ENCODE measurements at regions not wholly inside any gene's neighbourhood (a gene's known extent, or its start where the extent isn't known, plus 50 kb on each side); places are given as distances from the start of the nearest gene placed in this dataset.
"Not testable (repeated sequence)": the region's sequence is repeated elsewhere in the genome, so short reads cannot be mapped to it uniquely, and the experiment has no call there.

- Mint-ChIP-seq H3K4me3 (no peak overlapping the region), H3K27ac (no peak overlapping the region), H3K36me3 (no peaks in the 10 kb centered on the region), H3K9me3 (peaks cover 29% of the 10 kb centered on the region), H3K4me1 (ENCODE audit: low read depth) (no peaks in the 10 kb centered on the region), H3K27me3 (no peaks in the 10 kb centered on the region)
- CTCF ChIA-PET, result no interaction called here
- no peak for DNase-seq
- POLR2A ChIA-PET, result no interaction called here
- intact Hi-C loops (cut with micrococcal nuclease), result no loop called here
These were observed 79.3 kb upstream of the SHOX start for GRCh38 chrX:551306-551705.

- POLR2A ChIA-PET, result no interaction called here
- CTCF ChIA-PET, result no interaction called here
- H3K4me3 Mint-ChIP-seq, result no peak overlapping the region
- no peaks in the 10 kb centered on the region for H3K27me3 Mint-ChIP-seq
- no peaks in the 10 kb centered on the region for H3K36me3 Mint-ChIP-seq
- intact Hi-C loops (cut with micrococcal nuclease), result no loop called here
- no peak overlapping the region for H3K27ac Mint-ChIP-seq
- peaks cover 28% of the 10 kb centered on the region for H3K9me3 Mint-ChIP-seq
- no peaks in the 10 kb centered on the region for H3K4me1 Mint-ChIP-seq (ENCODE audit: low read depth)
- DNase-seq, result no peak
These were observed 78.1 kb upstream of the SHOX start for GRCh38 chrX:552496-552895.

DNA sequence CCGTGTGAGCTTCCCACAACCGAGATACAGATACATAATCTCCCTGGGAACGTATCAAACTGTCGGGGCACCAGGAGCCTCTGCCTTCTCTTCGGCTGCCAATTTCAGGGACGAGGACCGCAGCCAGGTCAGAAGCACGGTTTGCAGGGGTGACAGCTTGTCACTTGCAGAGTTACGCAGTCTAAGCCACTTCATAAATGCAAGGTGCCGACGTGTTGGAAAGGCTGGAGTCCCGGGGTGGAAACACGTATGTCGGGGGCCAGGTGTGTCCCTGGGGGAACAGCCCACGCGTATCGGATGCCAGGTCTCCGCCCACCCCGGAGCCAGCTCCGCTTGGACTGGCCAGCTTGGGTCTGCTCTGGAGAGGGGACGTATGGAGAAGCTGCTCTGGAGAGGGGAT is 76.3 kb upstream of the SHOX start:
- Mint-ChIP-seq H3K36me3 (no peaks in the 10 kb centered on the region), H3K4me1 (ENCODE audit: low read depth) (no peaks in the 10 kb centered on the region), H3K4me3 (no peak overlapping the region), H3K27ac (no peak overlapping the region), H3K27me3 (no peaks in the 10 kb centered on the region), H3K9me3 (peaks cover 24% of the 10 kb centered on the region)
- ChIA-PET CTCF (no interaction called here), POLR2A (no interaction called here)
- intact Hi-C loops (cut with micrococcal nuclease), result no loop called here
- no peak for DNase-seq

GRCh38 chrX:555725-556666 is 74.6 kb upstream of the SHOX start:
- Mint-ChIP-seq H3K36me3 (no peaks in the 10 kb centered on the region), H3K27me3 (no peaks in the 10 kb centered on the region), H3K4me3 (no peak overlapping the region), H3K9me3 (peaks cover 11% of the 10 kb centered on the region), H3K4me1 (ENCODE audit: low read depth) (no peaks in the 10 kb centered on the region), H3K27ac (no peak overlapping the region)
- CTCF ChIA-PET, result no interaction called here
- intact Hi-C loops (cut with micrococcal nuclease), result no loop called here
- POLR2A ChIA-PET, result no interaction called here
- no peak for DNase-seq

DNA sequence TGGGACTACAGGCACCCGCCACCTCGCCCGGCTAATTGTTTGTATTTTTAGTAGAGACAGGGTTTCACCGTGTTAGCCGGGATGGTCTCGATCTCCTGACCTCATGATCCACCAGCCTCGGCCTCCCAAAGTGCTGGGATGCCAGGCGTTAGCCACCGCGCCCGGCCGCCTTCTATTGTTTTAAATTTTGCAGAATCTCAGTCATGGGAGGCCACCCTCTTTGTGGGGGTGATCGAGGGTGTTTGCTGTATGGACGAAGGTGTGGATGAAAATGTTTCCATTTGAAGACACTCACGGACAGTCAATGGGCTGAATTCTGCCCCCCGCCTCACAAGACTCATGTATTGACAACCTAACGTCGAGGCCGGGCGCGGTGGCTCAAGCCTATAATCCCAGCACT is 73.0 kb upstream of the SHOX start:
- intact Hi-C loops (cut with micrococcal nuclease); POLR2A ChIA-PET; CTCF ChIA-PET; H3K27me3 Mint-ChIP-seq; H3K36me3 Mint-ChIP-seq; H3K4me1 Mint-ChIP-seq (ENCODE audit: low read depth); H3K9me3 Mint-ChIP-seq; DNase-seq; H3K27ac Mint-ChIP-seq; H3K4me3 Mint-ChIP-seq: not testable (repeated sequence)

DNA sequence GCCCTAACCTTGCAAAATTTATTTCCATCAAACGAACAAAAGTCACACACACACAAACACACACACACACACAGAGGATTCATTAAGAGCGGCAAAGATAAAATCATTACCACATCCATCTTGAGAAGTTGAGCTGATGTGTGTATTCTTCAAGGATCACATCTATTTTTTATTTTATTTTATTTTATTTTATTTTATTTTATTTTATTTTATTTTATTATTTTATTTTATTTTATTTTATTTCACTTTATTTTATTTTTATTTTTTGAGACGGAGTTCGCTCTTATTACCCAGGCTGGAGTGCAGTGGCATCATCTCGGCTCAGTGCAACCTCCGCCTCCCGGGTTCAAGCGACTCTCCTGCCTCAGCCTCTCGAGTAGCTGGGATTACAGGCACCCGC is 71.3 kb upstream of the SHOX start:
- POLR2A ChIA-PET; DNase-seq; H3K9me3 Mint-ChIP-seq; H3K27me3 Mint-ChIP-seq; CTCF ChIA-PET; intact Hi-C loops (cut with micrococcal nuclease); H3K27ac Mint-ChIP-seq; H3K4me3 Mint-ChIP-seq; H3K4me1 Mint-ChIP-seq (ENCODE audit: low read depth); H3K36me3 Mint-ChIP-seq: not testable (repeated sequence)

DNA sequence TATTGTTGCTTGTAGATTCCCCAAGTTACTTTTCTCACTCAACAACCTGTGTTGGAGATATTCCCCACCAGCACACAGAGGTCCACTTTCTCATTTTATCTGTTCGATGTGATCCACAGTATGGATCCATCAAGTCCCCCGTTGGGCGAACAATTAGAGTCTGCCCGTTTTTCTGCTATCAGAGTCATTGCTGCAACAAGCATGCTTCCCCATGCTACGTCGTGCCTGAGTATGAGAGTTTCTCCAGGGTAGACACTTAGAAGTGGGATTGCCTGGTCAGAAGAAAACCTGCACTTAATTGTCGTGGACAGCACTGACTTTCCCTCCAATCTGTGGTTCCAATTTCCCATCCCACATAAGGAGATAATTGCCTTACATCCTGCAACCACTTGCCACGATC is 62.7 kb upstream of the SHOX start:
- CTCF ChIA-PET, result no interaction called here

GRCh38 chrX:568311-568710 is 62.3 kb upstream of the SHOX start:
- peaks cover 20% of the 10 kb centered on the region for H3K9me3 Mint-ChIP-seq
- DNase-seq, result no peak
- H3K4me3 Mint-ChIP-seq, result no peak overlapping the region
- no peaks in the 10 kb centered on the region for H3K36me3 Mint-ChIP-seq
- no peaks in the 10 kb centered on the region for H3K27me3 Mint-ChIP-seq
- intact Hi-C loops (cut with micrococcal nuclease), result no loop called here
- ChIA-PET CTCF (no interaction called here), POLR2A (no interaction called here)
- no peak overlapping the region for H3K27ac Mint-ChIP-seq
- no peaks in the 10 kb centered on the region for H3K4me1 Mint-ChIP-seq (ENCODE audit: low read depth)

More for the DNA sequence above, 62.7 kb upstream of the SHOX start:
- H3K9me3 Mint-ChIP-seq, result peaks cover 20% of the 10 kb centered on the region
- no peaks in the 10 kb centered on the region for H3K27me3 Mint-ChIP-seq
- POLR2A ChIA-PET, result no interaction called here
- no peak for DNase-seq
- H3K27ac Mint-ChIP-seq, result no peak overlapping the region
- no peak overlapping the region for H3K4me3 Mint-ChIP-seq
- intact Hi-C loops (cut with micrococcal nuclease), result no loop called here
- H3K4me1 Mint-ChIP-seq (ENCODE audit: low read depth), result no peaks in the 10 kb centered on the region
- H3K36me3 Mint-ChIP-seq, result no peaks in the 10 kb centered on the region

GRCh38 chrX:572538-573124 is 58.0 kb upstream of the SHOX start:
- peak; percentile 12 for DNase-seq
- CTCF ChIA-PET, result no interaction called here
- POLR2A ChIA-PET, result no interaction called here
- no peaks in the 10 kb centered on the region for H3K4me1 Mint-ChIP-seq (ENCODE audit: low read depth)
- H3K27ac Mint-ChIP-seq, result no peak overlapping the region
- H3K27me3 Mint-ChIP-seq, result no peaks in the 10 kb centered on the region
- no peak overlapping the region for H3K4me3 Mint-ChIP-seq
- intact Hi-C loops (cut with micrococcal nuclease), result loop anchor here (10.0 kb wide), 2 partner anchors 342 to 592 kb away; no protein-coding TSS in a partner anchor
- H3K9me3 Mint-ChIP-seq, result peaks cover 11% of the 10 kb centered on the region
- no peaks in the 10 kb centered on the region for H3K36me3 Mint-ChIP-seq

GRCh38 chrX:574251-574650 is 56.3 kb upstream of the SHOX start:
- no peaks in the 10 kb centered on the region for H3K27me3 Mint-ChIP-seq
- H3K9me3 Mint-ChIP-seq, result peaks cover 8% of the 10 kb centered on the region
- ChIA-PET CTCF (no interaction called here), POLR2A (no interaction called here)
- intact Hi-C loops (cut with micrococcal nuclease), result loop anchor here (10.0 kb wide), 2 partner anchors 341 to 591 kb away; no protein-coding TSS in a partner anchor
- H3K27ac Mint-ChIP-seq, result no peak overlapping the region
- H3K36me3 Mint-ChIP-seq, result no peaks in the 10 kb centered on the region
- DNase-seq, result peak; percentile 23
- H3K4me3 Mint-ChIP-seq, result no peak overlapping the region
- H3K4me1 Mint-ChIP-seq (ENCODE audit: low read depth), result no peaks in the 10 kb centered on the region

DNA sequence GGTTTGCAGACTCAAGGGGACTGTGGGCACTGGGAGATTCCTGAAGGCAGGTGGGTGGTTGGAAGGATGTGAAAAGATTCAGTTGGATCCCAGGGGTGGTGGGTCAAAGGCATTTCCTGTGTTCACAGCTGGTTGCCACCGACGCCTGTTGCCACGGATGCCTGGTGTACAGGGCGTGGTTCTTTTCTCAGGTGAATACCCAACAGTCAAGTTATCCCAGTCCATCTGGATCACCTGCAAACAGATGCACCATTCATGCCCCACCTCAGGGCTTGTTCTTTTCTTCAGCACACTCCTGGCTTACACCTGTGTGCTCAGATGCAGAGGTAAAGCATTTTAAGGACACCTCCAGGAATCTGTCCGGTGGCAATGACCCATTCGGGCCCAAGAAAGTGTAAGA is 55.8 kb upstream of the SHOX start:
- intact Hi-C loops (cut with micrococcal nuclease), result loop anchor here (10.0 kb wide), 2 partner anchors 340 to 590 kb away; no protein-coding TSS in a partner anchor
- H3K27me3 Mint-ChIP-seq, result no peaks in the 10 kb centered on the region
- ChIA-PET POLR2A (no interaction called here), CTCF (no interaction called here)
- H3K4me1 Mint-ChIP-seq (ENCODE audit: low read depth), result no peaks in the 10 kb centered on the region
- H3K27ac Mint-ChIP-seq, result no peak overlapping the region
- no peak for DNase-seq
- no peak overlapping the region for H3K4me3 Mint-ChIP-seq
- H3K36me3 Mint-ChIP-seq, result no peaks in the 10 kb centered on the region
- peaks cover 8% of the 10 kb centered on the region for H3K9me3 Mint-ChIP-seq

GRCh38 chrX:576904-577560 is 53.6 kb upstream of the SHOX start:
- Mint-ChIP-seq H3K9me3 (peaks cover 11% of the 10 kb centered on the region), H3K4me1 (ENCODE audit: low read depth) (no peaks in the 10 kb centered on the region), H3K27me3 (no peaks in the 10 kb centered on the region), H3K36me3 (no peaks in the 10 kb centered on the region), H3K27ac (no peak overlapping the region), H3K4me3 (no peak overlapping the region)
- DNase-seq, result no peak
- intact Hi-C loops (cut with micrococcal nuclease), result loop anchor here (10.0 kb wide), 2 partner anchors 338 to 588 kb away; no protein-coding TSS in a partner anchor
- ChIA-PET POLR2A (no interaction called here), CTCF (no interaction called here)
